ENCODE measurements at regions not wholly inside any gene's neighbourhood (a gene's known extent, or its start where the extent isn't known, plus 50 kb on each side); places are given as distances from the start of the nearest gene placed in this dataset.
"Not testable (repeated sequence)": the region's sequence is repeated elsewhere in the genome, so short reads cannot be mapped to it uniquely, and the experiment has no call there.

GRCh38 chr2:16351541-16351940 is 314.1 kb downstream of the CYRIA start:
- TF ChIP-seq ZFX (IDR thresholded peaks at IDR 0.05; ENCODE audit: borderline replicate concordance), result no peak
- TF ChIP-seq CTCF (IDR thresholded peaks at IDR 0.05), result no peak
- H3K27ac ChIP-seq, result no peak overlapping the region

- no peak overlapping the region for H3K27ac ChIP-seq
- TF ChIP-seq ZFX (IDR thresholded peaks at IDR 0.05; ENCODE audit: borderline replicate concordance) (no peak), CTCF (IDR thresholded peaks at IDR 0.05) (no peak)
These were observed 314.5 kb downstream of the CYRIA start for GRCh38 chr2:16351137-16351536.

GRCh38 chr2:16350211-16350610 is 315.4 kb downstream of the CYRIA start:
- no peak for TF ChIP-seq ZFX (IDR thresholded peaks at IDR 0.05; ENCODE audit: borderline replicate concordance)
- no peak for TF ChIP-seq CTCF (IDR thresholded peaks at IDR 0.05)
- H3K27ac ChIP-seq, result no peak overlapping the region

GRCh38 chr2:16349811-16350210 is 315.8 kb downstream of the CYRIA start:
- no peak overlapping the region for H3K27ac ChIP-seq
- no peak for TF ChIP-seq CTCF (IDR thresholded peaks at IDR 0.05)
- TF ChIP-seq ZFX (IDR thresholded peaks at IDR 0.05; ENCODE audit: borderline replicate concordance), result no peak

- H3K27ac ChIP-seq, result no peak overlapping the region
- TF ChIP-seq ZFX (IDR thresholded peaks at IDR 0.05; ENCODE audit: borderline replicate concordance), result no peak
These were observed 316.7 kb downstream of the CYRIA start for GRCh38 chr2:16348821-16349515.

GRCh38 chr2:16346671-16347070 is 319.0 kb downstream of the CYRIA start:
- TF ChIP-seq CTCF (IDR thresholded peaks at IDR 0.05) (no peak), ZFX (IDR thresholded peaks at IDR 0.05; ENCODE audit: borderline replicate concordance) (no peak)
- no peak overlapping the region for H3K27ac ChIP-seq

GRCh38 chr2:16345231-16345630 is 320.4 kb downstream of the CYRIA start:
- not testable (repeated sequence) for H3K27ac ChIP-seq

- no peak overlapping the region for H3K27ac ChIP-seq
- TF ChIP-seq ZFX (IDR thresholded peaks at IDR 0.05; ENCODE audit: borderline replicate concordance), result no peak
- TF ChIP-seq CTCF (IDR thresholded peaks at IDR 0.05), result no peak
These were observed 326.4 kb downstream of the CYRIA start for GRCh38 chr2:16339206-16339605.

All from 22Rv1 (cell line).